H1 (cell line): ENCODE measurements at regions not wholly inside any gene's neighbourhood (a gene's known extent, or its start where the extent isn't known, plus 50 kb on each side); places are given as distances from the start of the nearest gene placed in this dataset.

ENCODE experiments used
- BRCA1 ChIP-seq: IDR thresholded peaks from 2 replicates; pipeline ENCODE4 v1.6.1; 2012; ENCODE audit warnings: low read depth, low read length, improper control_type of control experiment
- CBX5 ChIP-seq: fragments of 300-800, 300-1000 bp; sonication (generic); IDR thresholded peaks from 2 replicates; pipeline ENCODE4 v1.7.1; 2016; ENCODE audit warnings: antibody characterized with exemption, low read length, low read depth
- GABPA ChIP-seq: IDR thresholded peaks from 2 replicates; pipeline ENCODE4 v1.6.1; 2011; ENCODE audit warnings: mild to moderate bottlenecking, low read length, moderate library complexity, borderline replicate concordance; ENCODE audit not compliant: insufficient read depth
- POLR2A ChIP-seq, 2 experiments: IDR thresholded peaks; 1 replicate in 1 of 2; 2 replicates in 1 of 2; pipeline ENCODE4 v1.6.1; 2011; ENCODE audit warnings: low read depth in 2 of 2, low read length in 2 of 2, mild to moderate bottlenecking in 2 of 2; ENCODE audit errors: control extremely low read depth in 1 of 2
- RAD21 ChIP-seq, 2 experiments: IDR thresholded peaks in 1 of 2; conservative IDR thresholded peaks in 1 of 2; 2 replicates each; pipeline ENCODE4 v1.6.1; 2011; ENCODE audit warnings: low read depth in 2 of 2, low read length in 2 of 2, improper control_type of control experiment in 1 of 2, inconsistent platforms in 1 of 2, mild to moderate bottlenecking in 1 of 2, moderate library complexity in 1 of 2

- TF ChIP-seq GABPA, result no peak
- TF ChIP-seq RAD21 (IDR thresholded peaks at IDR 0.05 in 1 of 2, conservative IDR thresholded peaks at IDR 0.05 in 1 of 2; ENCODE audit: low read depth in 2 of 2, low read length in 2 of 2), result no peak
- TF ChIP-seq BRCA1, result no peak
- TF ChIP-seq POLR2A (IDR thresholded peaks at IDR 0.05; ENCODE audit: control extremely low read depth in 1 of 2, low read depth in 2 of 2, low read length in 2 of 2), result no peak
- TF ChIP-seq CBX5, result no peak
Observed at GRCh38 chr17:72494566-72494965, 373.7 kb downstream of the SOX9 start (continued).
